ENCODE measurements at regions not wholly inside any gene's neighbourhood (a gene's known extent, or its start where the extent isn't known, plus 50 kb on each side); places are given as distances from the start of the nearest gene placed in this dataset.

DNA sequence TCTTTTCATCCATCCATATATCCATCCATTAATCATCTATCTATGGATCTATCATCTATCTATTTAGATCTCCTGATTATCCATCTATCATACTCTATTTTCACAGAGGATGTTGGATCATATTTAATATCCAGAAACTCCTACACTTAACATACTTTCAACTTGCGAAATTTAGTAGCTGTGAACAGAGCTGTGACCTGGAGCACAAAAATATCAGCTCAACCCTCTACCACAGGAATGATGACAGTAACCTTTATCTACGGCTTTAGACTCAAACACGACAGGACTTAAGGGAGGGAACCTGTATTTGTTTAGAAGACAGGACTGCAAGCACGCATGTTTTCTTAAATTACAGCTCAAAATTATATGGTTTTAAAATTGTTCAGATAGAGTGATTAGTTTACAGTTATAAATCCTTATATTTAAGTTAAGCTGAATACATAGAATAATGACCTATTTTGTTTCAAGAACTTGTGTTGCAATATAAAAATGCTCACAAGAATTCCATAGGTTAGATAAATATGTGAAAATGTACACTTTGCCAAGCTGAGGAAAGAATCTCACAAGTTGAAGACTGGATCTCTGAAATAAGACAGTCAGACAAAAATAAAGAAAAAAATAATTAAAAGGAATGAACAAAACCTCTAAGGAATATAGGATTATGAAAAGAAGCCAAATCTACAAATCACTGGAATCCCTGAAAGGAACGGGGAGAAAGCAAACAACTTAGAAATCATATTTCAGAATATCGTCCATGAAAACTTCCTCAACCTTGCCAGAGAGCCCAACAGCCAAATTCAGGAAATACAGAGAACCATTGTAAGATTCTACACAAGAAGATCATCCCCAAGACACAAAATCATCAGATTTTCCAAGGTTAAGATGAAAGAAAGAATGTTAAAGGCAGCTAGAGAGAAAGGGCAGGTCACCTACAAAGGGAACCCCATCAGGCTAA lies 142.0 kb downstream of the COL6A3 start:
- no peak for DNase-seq

Measured in right kidney (tissue), 1 donor.